Neural cell (in vitro differentiated cells): ENCODE measurements at regions not wholly inside any gene's neighbourhood (a gene's known extent, or its start where the extent isn't known, plus 50 kb on each side); places are given as distances from the start of the nearest gene placed in this dataset.

Experiments used
- H2AFZ ChIP-seq: fragments of 200-600, 300-800 bp; sonication (generic), shearing (Covaris generic); 2 replicates; pipeline ENCODE4 v1.6.0; 2014; ENCODE audit warnings: low read depth, mild to moderate bottlenecking, antibody characterized with exemption, low read length, moderate library complexity
- H3F3A ChIP-seq: fragments of 200-600 bp; shearing (Covaris generic); 2 replicates; pipeline ENCODE4 v1.6.1; 2016; ENCODE audit warnings: mild to moderate bottlenecking, moderate library complexity, mixed read lengths, antibody characterized with exemption, low read length; ENCODE audit not compliant: insufficient read depth, poor library complexity, severe bottlenecking
- H3K27ac ChIP-seq: fragments of 200-600, 300-800 bp; sonication (generic), shearing (Covaris generic); 2 replicates; pipeline ENCODE4 v1.5.1; 2014; ENCODE audit warnings: mild to moderate bottlenecking, low read length, moderate library complexity
- H3K27me3 ChIP-seq: fragments of 300-800, 200-600 bp; sonication (generic), shearing (Covaris generic); 2 replicates; pipeline ENCODE4 v1.6.0; 2014; ENCODE audit warnings: mild to moderate bottlenecking, low read depth, low read length, moderate library complexity; ENCODE audit not compliant: insufficient read depth
- H3K36me3 ChIP-seq: fragments of 300-800, 200-600 bp; sonication (generic), shearing (Covaris generic); 2 replicates; pipeline ENCODE4 v1.5.1; 2014; ENCODE audit warnings: mild to moderate bottlenecking, antibody characterized with exemption, low read length, moderate library complexity; ENCODE audit not compliant: insufficient read depth
- H3K4me2 ChIP-seq: fragments of 300-800, 200-600 bp; sonication (generic), shearing (Covaris generic); 2 replicates; pipeline ENCODE4 v1.6.0; 2014; ENCODE audit warnings: mild to moderate bottlenecking, low read length
- H3K4me3 ChIP-seq: fragments of 300-800, 200-600 bp; sonication (generic), shearing (Covaris generic); 2 replicates; pipeline ENCODE4 v1.5.1; 2014; ENCODE audit warnings: mild to moderate bottlenecking, low read length, moderate library complexity
- H3K79me2 ChIP-seq: fragments of 200-600 bp; shearing (Covaris generic); replicated peaks from 2 replicates; pipeline ENCODE4 v1.6.0; 2014; ENCODE audit warnings: mild to moderate bottlenecking, low read length, moderate library complexity; ENCODE audit not compliant: insufficient read depth
- H3K9ac ChIP-seq: fragments of 300-800, 200-600 bp; sonication (generic), shearing (Covaris generic); 2 replicates; pipeline ENCODE4 v1.6.1; 2016; ENCODE audit warnings: mild to moderate bottlenecking, low read length, mixed read lengths
- H3K9me2 ChIP-seq: fragments of 200-600 bp; shearing (Covaris generic); 2 replicates; pipeline ENCODE4 v1.6.1; 2016; ENCODE audit warnings: mild to moderate bottlenecking, low read length, mixed read lengths; ENCODE audit not compliant: insufficient read depth
- H3K9me3 ChIP-seq: fragments of 200-600, 300-800 bp; sonication (generic), shearing (Covaris generic); 2 replicates; pipeline ENCODE4 v1.6.1; 2016; ENCODE audit warnings: mild to moderate bottlenecking, mixed run types, low read length, moderate library complexity, mixed read lengths
- H4K20me1 ChIP-seq: fragments of 200-600 bp; shearing (Covaris generic); 2 replicates; pipeline ENCODE4 v1.6.1; 2016; ENCODE audit warnings: mild to moderate bottlenecking, mixed run types; ENCODE audit not compliant: insufficient read depth
- CTCF ChIP-seq: fragments of 450-650 bp; IDR thresholded peaks from 2 replicates; pipeline ENCODE4 v1.5.1; 2014; ENCODE audit warnings: antibody characterized with exemption, mild to moderate bottlenecking, moderate library complexity; ENCODE audit not compliant: poor library complexity, severe bottlenecking
- EP300 ChIP-seq: fragments of 450-650 bp; conservative IDR thresholded peaks from 2 replicates; pipeline ENCODE4 v1.6.1; 2014; ENCODE audit warnings: antibody characterized with exemption, mild to moderate bottlenecking, moderate library complexity; ENCODE audit not compliant: poor library complexity, severe bottlenecking
- EZH2 ChIP-seq: fragments of 200-600, 300-800 bp; shearing (Covaris generic), sonication (generic); IDR thresholded peaks from 2 replicates; pipeline ENCODE4 v1.6.1; 2014; ENCODE audit warnings: antibody characterized with exemption, low read length, borderline replicate concordance, mild to moderate bottlenecking; ENCODE audit not compliant: insufficient read depth, poor library complexity, severe bottlenecking
- MXI1 ChIP-seq: fragments of 450-650 bp; conservative IDR thresholded peaks from 2 replicates; pipeline ENCODE4 v1.6.1; 2014; ENCODE audit warnings: antibody characterized with exemption, mild to moderate bottlenecking; ENCODE audit not compliant: poor library complexity, severe bottlenecking
- POLR2AphosphoS5 ChIP-seq: IDR thresholded peaks from 2 replicates; pipeline ENCODE4 v1.6.1; 2012
- RAD21 ChIP-seq: fragments of 450-650 bp; conservative IDR thresholded peaks from 2 replicates; pipeline ENCODE4 v1.6.1; 2014; ENCODE audit warnings: antibody characterized with exemption, mild to moderate bottlenecking, moderate library complexity
- REST ChIP-seq: IDR thresholded peaks from 2 replicates; pipeline ENCODE4 v1.6.1; 2012; ENCODE audit warnings: borderline replicate concordance
- SMC3 ChIP-seq: fragments of 450-650 bp; conservative IDR thresholded peaks from 2 replicates; pipeline ENCODE4 v1.6.1; 2014; ENCODE audit warnings: antibody characterized with exemption, mild to moderate bottlenecking, moderate library complexity; ENCODE audit not compliant: poor library complexity
- TAF1 ChIP-seq: IDR thresholded peaks from 2 replicates; pipeline ENCODE4 v1.6.1; 2012; ENCODE audit warnings: low read depth

GRCh38 chr3:162443376-162443775, 946.8 kb downstream of the OTOL1 start:
- H3K36me3 ChIP-seq: no peaks in the 10 kb centered on the region
- H2AFZ ChIP-seq: no peak overlapping the region
- no peak overlapping the region for H3K27ac ChIP-seq
- H3K4me2 ChIP-seq: no peak overlapping the region
- H3K27me3 ChIP-seq: no peaks in the 10 kb centered on the region
- no peaks in the 10 kb centered on the region for H3F3A ChIP-seq
- TF ChIP-seq CTCF: no peak
- TF ChIP-seq EP300: no peak
- TF ChIP-seq TAF1: no peak
- no peak for TF ChIP-seq MXI1
- TF ChIP-seq REST: no peak
- TF ChIP-seq RAD21: no peak
- TF ChIP-seq POLR2AphosphoS5: no peak
- no peak for TF ChIP-seq SMC3
- TF ChIP-seq EZH2: no peak
- H3K79me2 ChIP-seq: no peaks in the 10 kb centered on the region
- no peak overlapping the region for H3K9ac ChIP-seq
- no peaks in the 10 kb centered on the region for H3K9me2 ChIP-seq
- no peak overlapping the region for H3K4me3 ChIP-seq
- H3K9me3 ChIP-seq: no peaks in the 10 kb centered on the region
- no peaks in the 10 kb centered on the region for H4K20me1 ChIP-seq

- Histone ChIP-seq H3K79me2 (no peaks in the 10 kb centered on the region), H3K4me2 (no peak overlapping the region), H3K27me3 (no peaks in the 10 kb centered on the region), H3K27ac (no peak overlapping the region), H4K20me1 (no peaks in the 10 kb centered on the region), H3K9ac (no peak overlapping the region), H3K4me3 (no peak overlapping the region), H3F3A (no peaks in the 10 kb centered on the region), H2AFZ (no peak overlapping the region), H3K36me3 (no peaks in the 10 kb centered on the region), H3K9me2 (no peaks in the 10 kb centered on the region), H3K9me3 (no peaks in the 10 kb centered on the region)
- no peak for TF ChIP-seq EZH2
- TF ChIP-seq REST: no peak
- TF ChIP-seq MXI1: no peak
- TF ChIP-seq TAF1: no peak
- no peak for TF ChIP-seq RAD21
- no peak for TF ChIP-seq CTCF
- no peak for TF ChIP-seq EP300
- TF ChIP-seq POLR2AphosphoS5: no peak
- TF ChIP-seq SMC3: no peak
Observed at GRCh38 chr3:162468791-162469190, 972.2 kb downstream of the OTOL1 start.
